HG02970 (cell line): ENCODE measurements at regions not wholly inside any gene's neighbourhood (a gene's known extent, or its start where the extent isn't known, plus 50 kb on each side); places are given as distances from the start of the nearest gene placed in this dataset.
"Not testable (repeated sequence)": the region's sequence is repeated elsewhere in the genome, so short reads cannot be mapped to it uniquely, and the experiment has no call there.

ENCODE experiments used
- ATAC-seq: cut with Tn5 transposase; IDR thresholded peaks from one replicate; pipeline ENCODE4 v1.9.1; 2021; ENCODE audit warnings: mild to moderate bottlenecking, moderate library complexity, moderate number of reproducible peaks; ENCODE audit not compliant: unreplicated experiment, low FRiP score

GRCh38 chr11:49499117-49499516 lies 290.7 kb upstream of the FOLH1 start:
- ATAC-seq = no peak

GRCh38 chr11:49505231-49505630 lies 296.8 kb upstream of the FOLH1 start:
- no peak for ATAC-seq

DNA sequence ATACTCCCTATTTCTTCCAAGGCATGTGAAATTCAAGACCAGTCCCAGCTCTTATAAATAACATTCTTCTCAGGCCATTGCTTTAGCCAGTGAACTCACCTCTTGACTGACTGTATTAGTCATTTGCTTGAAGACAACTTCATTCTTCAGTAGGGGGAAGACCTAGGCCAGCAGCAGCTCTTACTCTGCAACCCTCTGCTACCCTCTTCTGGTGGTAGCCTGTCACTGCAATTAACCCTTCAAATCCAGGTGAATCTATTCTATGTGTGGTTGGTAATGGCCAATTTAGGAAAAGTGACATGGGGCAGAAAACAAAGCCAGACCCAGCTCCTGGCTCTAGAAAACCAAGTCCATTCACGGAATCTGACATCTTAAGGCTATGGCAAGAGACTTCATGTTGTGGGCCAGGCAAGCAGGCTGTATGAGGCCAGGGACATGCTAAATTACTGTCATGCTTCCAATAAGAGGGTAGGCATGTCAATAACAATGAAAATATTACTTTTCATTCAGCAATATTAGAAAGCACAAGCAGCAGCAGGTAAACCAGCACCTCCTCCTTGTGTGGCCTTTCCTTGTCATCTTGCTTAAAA lies 317.9 kb upstream of the FOLH1 start:
- ATAC-seq = peak; percentile 83

- no peak for ATAC-seq
Observed at GRCh38 chr11:49533204-49533603, 324.8 kb upstream of the FOLH1 start.

DNA sequence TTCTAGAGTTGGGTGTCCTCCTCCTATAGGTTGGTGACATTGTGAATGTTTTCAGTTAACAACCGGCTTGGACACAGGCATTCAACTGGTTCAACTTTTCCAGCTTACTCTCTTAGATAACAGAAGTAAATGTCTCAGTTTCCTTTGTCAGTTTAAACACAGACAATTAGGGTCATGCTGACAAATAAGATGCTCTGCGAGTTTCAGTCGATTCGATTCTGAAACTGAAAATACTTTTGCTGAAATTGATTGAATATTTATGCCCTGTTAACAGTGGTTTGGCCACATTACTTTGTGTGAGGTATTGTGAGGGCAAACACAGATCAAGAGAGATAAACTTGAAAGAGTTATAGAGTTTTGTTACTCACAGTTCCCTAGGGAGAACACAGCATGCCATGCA lies 330.5 kb upstream of the FOLH1 start:
- ATAC-seq = not testable (repeated sequence)

DNA sequence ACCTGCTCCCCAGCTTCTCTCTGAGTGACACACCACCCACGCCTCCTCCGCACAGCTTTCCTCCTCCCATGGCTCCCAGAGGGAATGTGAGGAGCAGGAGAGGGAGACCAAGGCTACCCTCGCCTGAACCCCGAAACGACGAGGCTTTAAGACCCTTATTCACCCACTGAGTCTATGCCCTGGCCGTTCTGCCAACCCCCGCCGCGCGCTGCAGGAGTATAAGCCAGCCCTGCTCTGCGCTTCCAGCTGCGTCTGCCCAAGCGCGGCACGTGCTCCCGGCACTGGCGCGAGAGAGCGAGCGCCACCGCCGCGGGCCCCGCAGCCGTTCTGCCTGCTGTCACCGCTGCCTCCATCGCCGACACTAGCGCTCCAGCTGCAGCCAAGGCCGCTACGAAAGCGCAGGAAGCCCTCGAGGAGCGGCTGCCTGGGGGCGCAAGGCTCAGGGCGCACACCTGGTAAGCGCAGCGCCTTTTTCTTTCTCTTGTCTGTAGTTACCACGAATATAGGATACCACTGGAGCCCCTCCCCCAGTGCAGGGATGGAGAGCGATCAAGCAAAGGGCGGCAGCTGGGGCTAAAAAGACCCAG lies 350.0 kb upstream of the FOLH1 start:
- not testable (repeated sequence) for ATAC-seq

- ATAC-seq = not testable (repeated sequence)
Observed at GRCh38 chr11:49560593-49560992, 352.2 kb upstream of the FOLH1 start.

- ATAC-seq = not testable (repeated sequence)
Observed at GRCh38 chr11:49561240-49561880, 353.0 kb upstream of the FOLH1 start.

DNA sequence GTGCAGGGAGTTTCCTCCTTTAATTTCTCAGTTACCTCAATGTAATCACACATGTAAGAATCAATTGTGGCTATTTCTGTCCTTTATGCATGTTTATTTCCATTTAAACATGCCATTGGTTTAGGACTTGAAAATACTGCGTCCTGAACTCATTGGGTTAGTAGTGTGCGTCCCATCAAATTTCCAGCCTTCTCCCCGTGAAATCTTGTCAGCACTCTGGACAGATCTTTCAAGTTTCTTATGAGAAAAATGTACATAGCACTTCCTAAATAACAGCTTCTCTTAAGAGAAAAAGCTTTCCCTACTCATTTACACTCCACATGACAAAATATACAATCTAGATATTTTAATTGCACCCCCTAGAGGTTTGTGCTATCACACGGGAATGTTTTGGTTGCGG lies 353.9 kb upstream of the FOLH1 start:
- not testable (repeated sequence) for ATAC-seq

- not testable (repeated sequence) for ATAC-seq
Observed at GRCh38 chr11:49579492-49579891, 371.1 kb upstream of the FOLH1 start.

DNA sequence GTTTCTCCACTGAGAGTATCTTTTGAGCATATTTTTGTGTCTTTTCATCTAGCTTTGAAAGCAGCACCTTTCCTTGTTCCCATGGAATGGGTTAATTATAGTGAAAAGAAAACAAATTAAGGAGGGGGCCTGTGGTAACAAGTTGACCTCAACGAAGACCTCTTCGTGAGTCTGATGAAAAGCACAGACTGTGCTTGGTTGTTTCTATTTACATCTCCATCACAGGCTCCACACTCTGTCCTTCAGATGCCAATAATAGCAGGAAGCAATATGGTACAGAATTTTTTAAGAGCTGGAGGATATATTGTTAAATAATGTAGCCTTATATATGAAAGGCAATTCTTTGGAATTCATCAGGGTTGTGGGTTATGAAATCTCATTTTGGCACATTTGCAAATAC lies 366.7 kb upstream of the OR4C13 start:
- not testable (repeated sequence) for ATAC-seq

GRCh38 chr11:49608892-49609291 lies 343.3 kb upstream of the OR4C13 start:
- ATAC-seq = not testable (repeated sequence)

DNA sequence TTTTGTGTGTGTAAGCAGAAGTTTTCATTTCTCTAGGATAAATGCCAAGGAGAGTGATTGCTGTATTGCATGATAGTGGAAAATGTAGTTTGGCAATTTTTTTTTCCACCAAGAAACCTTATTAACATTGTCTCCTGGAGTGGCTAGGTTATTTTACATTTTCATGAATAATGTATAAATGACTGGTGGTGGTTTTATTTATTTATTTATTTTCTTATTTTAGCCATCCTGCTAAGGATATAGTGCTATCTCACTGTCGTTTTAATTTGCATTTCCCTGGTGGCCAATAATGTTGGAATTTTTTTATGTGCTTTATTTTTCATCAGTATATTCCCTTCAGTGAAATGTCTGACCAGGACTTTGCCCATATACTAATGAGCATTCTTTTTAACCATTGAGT lies 328.3 kb upstream of the OR4C13 start:
- not testable (repeated sequence) for ATAC-seq

DNA sequence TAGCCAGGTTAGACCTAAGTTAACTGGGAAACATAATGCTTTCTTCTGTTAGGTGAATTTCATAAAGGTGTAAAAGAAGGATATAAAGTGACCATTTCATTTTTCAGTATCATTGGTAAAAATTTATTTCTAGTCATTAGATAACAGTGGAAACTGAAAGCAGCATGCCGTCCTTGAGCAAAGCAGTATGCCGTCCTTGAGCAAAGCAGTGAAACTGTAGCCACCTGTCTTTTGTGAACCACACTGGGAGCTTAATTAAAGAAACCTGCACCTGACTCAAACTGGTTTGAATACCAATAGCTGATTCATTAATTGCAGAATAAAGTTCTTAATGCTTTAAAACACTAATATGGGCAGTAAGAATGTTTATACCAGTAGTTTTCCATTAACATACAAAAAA lies 281.5 kb upstream of the OR4C13 start:
- ATAC-seq = not testable (repeated sequence)

DNA sequence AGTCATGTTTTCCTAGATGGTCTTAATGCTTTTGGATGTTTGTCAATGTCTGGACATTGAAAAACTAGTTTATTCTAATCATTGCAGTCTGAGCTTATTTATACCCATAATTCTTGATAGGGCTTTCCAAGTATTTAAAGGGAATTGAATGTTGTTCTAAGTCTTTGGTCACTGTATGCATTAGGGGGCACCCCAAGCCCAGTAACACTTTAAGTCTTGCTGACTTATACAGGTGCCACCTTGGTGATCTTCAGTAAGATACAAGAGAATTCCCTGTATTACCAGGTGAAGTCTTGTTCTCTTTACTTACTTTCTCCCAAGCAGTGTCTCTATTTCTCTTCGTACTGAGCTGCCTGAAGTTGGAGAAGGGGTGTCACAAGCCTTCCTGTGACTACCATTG lies 250.1 kb upstream of the OR4C13 start:
- ATAC-seq = not testable (repeated sequence)

DNA sequence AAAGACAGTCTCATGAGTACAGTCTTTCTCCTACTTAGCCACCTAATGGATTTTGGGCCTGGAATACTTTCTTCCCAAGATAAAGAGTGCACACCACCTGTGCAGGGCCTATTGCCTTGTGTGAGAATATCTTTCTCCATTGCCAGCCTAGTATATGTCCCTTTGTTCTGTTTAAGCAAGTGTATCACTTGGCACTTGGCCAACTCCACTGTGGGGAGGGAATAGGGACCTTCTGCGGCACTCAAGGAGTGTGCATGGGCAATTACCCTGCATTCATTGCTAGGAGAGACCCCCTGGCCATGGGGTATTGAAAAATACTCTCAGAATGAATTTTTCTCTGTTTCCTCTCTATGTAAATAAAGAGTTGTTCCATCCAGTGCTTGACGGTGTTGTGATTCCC lies 201.7 kb upstream of the OR4C13 start:
- not testable (repeated sequence) for ATAC-seq

DNA sequence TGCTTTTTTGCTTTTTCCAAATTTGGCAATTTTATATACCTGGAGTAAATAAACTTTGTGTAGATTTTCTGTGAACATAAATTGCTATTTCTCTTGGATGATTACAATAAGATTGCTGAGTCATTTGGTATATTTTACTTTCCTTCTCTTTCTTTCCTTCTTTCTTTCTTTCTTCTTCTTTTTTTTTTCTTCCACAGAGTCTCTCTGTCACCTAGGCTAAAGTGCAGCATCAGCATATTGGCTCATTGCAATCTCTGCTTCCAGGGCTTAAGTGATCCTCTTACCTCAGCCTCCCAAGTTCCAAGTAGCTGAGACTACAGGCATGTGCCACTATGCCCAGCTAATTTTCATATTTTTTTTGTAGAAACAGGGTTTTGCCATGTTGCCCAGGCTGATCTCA lies 201.2 kb upstream of the OR4C13 start:
- not testable (repeated sequence) for ATAC-seq

- not testable (repeated sequence) for ATAC-seq
Observed at GRCh38 chr11:49780791-49781190, 171.4 kb upstream of the OR4C13 start.

GRCh38 chr11:49782000-49782399 lies 170.2 kb upstream of the OR4C13 start:
- ATAC-seq = not testable (repeated sequence)

GRCh38 chr11:49783841-49784240 lies 168.3 kb upstream of the OR4C13 start:
- ATAC-seq = not testable (repeated sequence)

DNA sequence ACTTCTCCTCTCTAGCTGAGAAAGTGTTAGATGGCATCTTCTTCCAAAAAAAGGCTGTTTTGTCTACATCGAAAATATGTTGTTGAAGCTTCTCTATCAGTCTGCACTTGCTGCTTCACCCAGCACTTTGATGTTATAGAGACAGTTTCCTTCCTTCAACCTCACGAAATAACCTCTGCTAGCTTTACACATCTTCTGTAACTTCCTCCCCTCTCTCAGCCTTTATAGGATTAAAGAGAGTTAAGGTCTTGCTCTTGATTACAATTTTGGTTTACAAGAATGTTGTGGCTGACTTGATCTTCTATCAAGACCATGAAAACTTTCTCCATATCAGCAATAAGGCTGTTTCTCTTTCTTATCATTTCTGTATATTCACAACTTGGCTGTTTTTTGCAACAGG lies 162.4 kb upstream of the OR4C13 start:
- not testable (repeated sequence) for ATAC-seq
